SKM-1 (cell line): ENCODE measurements at regions not wholly inside any gene's neighbourhood (a gene's known extent, or its start where the extent isn't known, plus 50 kb on each side); places are given as distances from the start of the nearest gene placed in this dataset.

Experiments
- DNase-seq: peaks from one replicate; lab custom pipeline; 2025; ENCODE audit not compliant: unreplicated experiment; lab: John Stamatoyannopoulos, UW

GRCh38 chr17:74040291-74040690 lies 163.2 kb upstream of the RPL38 start:
- no peak for DNase-seq

- DNase-seq = no peak
These were observed 162.7 kb upstream of the RPL38 start for GRCh38 chr17:74040729-74041128.

GRCh38 chr17:74041869-74042640 lies 161.4 kb upstream of the RPL38 start:
- no peak for DNase-seq

GRCh38 chr17:74042744-74043486 lies 160.6 kb upstream of the RPL38 start:
- DNase-seq = no peak

GRCh38 chr17:74043976-74044375 lies 159.5 kb upstream of the RPL38 start:
- DNase-seq = no peak

GRCh38 chr17:74045608-74046280 lies 157.7 kb upstream of the RPL38 start:
- no peak for DNase-seq

GRCh38 chr17:74049167-74049966 lies 154.1 kb upstream of the RPL38 start:
- no peak for DNase-seq

GRCh38 chr17:74049967-74050458 lies 153.5 kb upstream of the RPL38 start:
- no peak for DNase-seq

- DNase-seq = no peak
These were observed 152.1 kb upstream of the RPL38 start for GRCh38 chr17:74051348-74051747.

GRCh38 chr17:74052993-74053711 lies 150.3 kb upstream of the RPL38 start:
- DNase-seq = no peak

GRCh38 chr17:74053712-74054078 lies 149.8 kb upstream of the RPL38 start:
- no peak for DNase-seq

- no peak for DNase-seq
These were observed 149.2 kb upstream of the RPL38 start for GRCh38 chr17:74054249-74054648.

- no peak for DNase-seq
These were observed 147.8 kb upstream of the RPL38 start for GRCh38 chr17:74055508-74056160.

GRCh38 chr17:74059479-74060240 lies 143.8 kb upstream of the RPL38 start:
- no peak for DNase-seq

- no peak for DNase-seq
These were observed 141.7 kb upstream of the RPL38 start for GRCh38 chr17:74061758-74062157.

GRCh38 chr17:74062234-74062633 lies 141.2 kb upstream of the RPL38 start:
- DNase-seq = no peak

- DNase-seq = no peak
These were observed 140.0 kb upstream of the RPL38 start for GRCh38 chr17:74063439-74063838.

- DNase-seq = no peak
These were observed 133.1 kb upstream of the RPL38 start for GRCh38 chr17:74070374-74070773.
